ENCODE measurements at regions not wholly inside any gene's neighbourhood (a gene's known extent, or its start where the extent isn't known, plus 50 kb on each side); places are given as distances from the start of the nearest gene placed in this dataset.
A peak's percentile ranks its signal among the peaks of the same experiment; 100 is the strongest.

GRCh38 chr9:126208216-126208758, 118.3 kb upstream of the MVB12B start:
- Mint-ChIP-seq H3K27ac (no peak overlapping the region), H3K9me3 (peaks cover 0 to 1% (median 0%) of the 10 kb centered on the region in 3 donors), H3K27me3 (peaks cover 12% of the 10 kb centered on the region), H3K4me1 (no peaks in the 10 kb centered on the region), H3K36me3 (peaks cover 4% of the 10 kb centered on the region), H3K4me3 (peak overlapping the region in 1 of 4 donors; percentile 6)

GRCh38 chr9:126211441-126212074, 115.1 kb upstream of the MVB12B start:
- Mint-ChIP-seq H3K9me3 (peaks cover 0 to 13% (median 12%) of the 10 kb centered on the region in 3 donors), H3K4me3 (no peak overlapping the region), H3K27me3 (peaks cover 16% of the 10 kb centered on the region), H3K36me3 (peaks cover 6% of the 10 kb centered on the region), H3K4me1 (peaks cover 0 to 2% (median 0%) of the 10 kb centered on the region in 3 donors), H3K27ac (no peak overlapping the region)

DNA sequence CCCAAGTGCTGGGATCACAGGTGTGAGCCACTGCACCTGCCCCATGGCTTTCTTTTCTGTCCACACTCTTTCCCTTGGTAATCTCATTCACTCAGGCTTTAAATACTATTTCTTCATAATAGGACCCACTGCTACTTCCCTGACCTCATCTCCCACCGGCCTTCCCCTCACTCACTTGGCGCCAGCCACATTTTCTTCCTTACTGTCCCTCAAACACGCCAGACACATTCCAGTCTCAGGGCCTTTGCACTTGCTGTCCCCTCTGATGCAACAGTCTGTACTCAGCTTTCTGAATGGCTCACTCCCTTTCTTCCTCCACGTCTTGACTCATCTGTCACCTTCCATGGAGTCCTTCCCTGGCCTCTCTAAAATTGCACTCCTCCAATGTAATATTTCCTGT, 111.1 kb upstream of the MVB12B start:
- Mint-ChIP-seq H3K4me3 (peak overlapping the region in 1 of 4 donors; percentile 67), H3K9me3 (peaks cover 0 to 13% (median 12%) of the 10 kb centered on the region in 3 donors), H3K27me3 (peaks cover 28% of the 10 kb centered on the region), H3K36me3 (peaks cover 4% of the 10 kb centered on the region), H3K4me1 (peaks cover 0 to 6% (median 0%) of the 10 kb centered on the region in 3 donors), H3K27ac (no peak overlapping the region)

- Mint-ChIP-seq H3K9me3 (peaks cover 2 to 19% (median 13%) of the 10 kb centered on the region in 3 donors), H3K36me3 (peaks cover 4% of the 10 kb centered on the region), H3K27me3 (peaks cover 36% of the 10 kb centered on the region), H3K4me3 (no peak overlapping the region), H3K27ac (no peak overlapping the region), H3K4me1 (peaks cover 0 to 6% (median 0%) of the 10 kb centered on the region in 3 donors)
Observed at GRCh38 chr9:126216826-126217225, 109.8 kb upstream of the MVB12B start.

DNA sequence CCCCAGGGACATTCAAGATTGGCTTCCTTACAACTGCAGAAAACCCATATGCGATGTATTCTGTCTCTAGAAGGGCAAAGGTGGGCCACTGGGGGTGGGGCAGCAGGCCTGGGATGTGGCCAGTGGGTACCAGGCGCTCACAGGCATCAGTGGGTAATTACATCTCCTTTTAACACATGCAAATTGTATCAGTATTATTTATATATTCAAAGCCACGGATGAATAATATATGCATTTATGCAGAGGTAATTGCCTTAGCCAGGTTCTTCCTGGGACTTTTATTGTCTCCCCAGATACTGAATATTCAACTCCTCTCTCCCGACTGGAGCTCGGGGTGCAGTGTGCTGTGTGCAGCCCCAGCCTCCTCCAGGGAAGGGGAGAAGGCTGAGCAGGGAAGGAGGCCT, 109.4 kb upstream of the MVB12B start:
- Mint-ChIP-seq H3K27ac (no peak overlapping the region), H3K36me3 (peaks cover 4% of the 10 kb centered on the region), H3K4me1 (peaks cover 0 to 6% (median 0%) of the 10 kb centered on the region in 3 donors), H3K4me3 (no peak overlapping the region), H3K27me3 (peaks cover 40% of the 10 kb centered on the region), H3K9me3 (peaks cover 2 to 19% (median 13%) of the 10 kb centered on the region in 3 donors)

DNA sequence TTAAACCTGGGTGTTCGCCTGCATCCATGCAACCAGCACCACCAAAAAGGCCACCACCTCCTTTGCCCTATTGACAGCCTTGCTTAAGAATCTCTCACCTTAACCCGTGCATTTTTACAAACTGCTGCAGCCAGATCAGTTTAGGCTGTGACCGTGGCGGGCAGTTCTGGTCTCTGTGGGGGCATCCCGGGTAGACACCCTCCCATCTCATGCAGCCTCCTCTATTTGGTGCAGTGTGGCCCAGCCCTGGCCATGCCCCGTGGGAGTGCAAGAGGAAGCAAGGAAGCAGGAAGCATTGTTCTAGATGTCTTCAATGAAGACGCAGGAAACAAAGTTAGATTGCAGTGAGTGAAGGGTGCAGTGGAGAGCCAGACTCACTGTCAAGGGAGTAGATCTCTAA, 108.8 kb upstream of the MVB12B start:
- Mint-ChIP-seq H3K9me3 (peaks cover 2 to 19% (median 13%) of the 10 kb centered on the region in 3 donors), H3K27me3 (peaks cover 42% of the 10 kb centered on the region), H3K4me3 (no peak overlapping the region), H3K4me1 (peaks cover 0 to 6% (median 0%) of the 10 kb centered on the region in 3 donors), H3K27ac (no peak overlapping the region), H3K36me3 (peaks cover 4% of the 10 kb centered on the region)

GRCh38 chr9:126218359-126219125, 108.1 kb upstream of the MVB12B start:
- Mint-ChIP-seq H3K9me3 (peaks cover 2 to 19% (median 13%) of the 10 kb centered on the region in 3 donors), H3K27ac (no peak overlapping the region), H3K36me3 (peaks cover 4% of the 10 kb centered on the region), H3K4me1 (peaks cover 0 to 6% (median 0%) of the 10 kb centered on the region in 3 donors), H3K27me3 (peaks cover 42% of the 10 kb centered on the region), H3K4me3 (no peak overlapping the region)

DNA sequence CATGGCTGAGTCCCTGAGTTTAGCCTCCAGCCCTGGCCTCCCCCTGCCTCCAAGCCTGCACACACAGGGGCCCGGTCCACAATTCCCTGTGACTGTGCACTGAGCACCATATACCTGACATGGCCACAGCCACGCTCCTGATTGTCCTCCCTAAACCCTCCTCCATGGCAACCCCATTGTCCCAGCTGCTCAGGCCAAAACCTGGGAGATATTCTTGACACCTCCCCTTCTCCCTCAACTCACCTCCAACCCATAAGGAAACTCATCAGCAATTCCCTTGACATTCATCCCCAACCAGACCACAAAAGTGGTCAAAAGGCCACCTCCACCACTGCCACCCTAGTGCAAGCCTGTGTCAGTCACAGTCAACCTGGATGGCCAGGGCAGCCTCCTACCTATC, 107.5 kb upstream of the MVB12B start:
- H3K9me3 Mint-ChIP-seq, result peaks cover 2 to 17% (median 10%) of the 10 kb centered on the region in 3 donors
- H3K36me3 Mint-ChIP-seq, result peaks cover 4% of the 10 kb centered on the region
- H3K4me3 Mint-ChIP-seq, result no peak overlapping the region
- H3K4me1 Mint-ChIP-seq, result peaks cover 0 to 6% (median 0%) of the 10 kb centered on the region in 3 donors
- H3K27ac Mint-ChIP-seq, result no peak overlapping the region
- H3K27me3 Mint-ChIP-seq, result peaks cover 48% of the 10 kb centered on the region

- peaks cover 4% of the 10 kb centered on the region for H3K36me3 Mint-ChIP-seq
- H3K27ac Mint-ChIP-seq, result no peak overlapping the region
- H3K9me3 Mint-ChIP-seq, result peaks cover 2 to 14% (median 8%) of the 10 kb centered on the region in 3 donors
- H3K27me3 Mint-ChIP-seq, result peaks cover 52% of the 10 kb centered on the region
- H3K4me3 Mint-ChIP-seq, result no peak overlapping the region
- H3K4me1 Mint-ChIP-seq, result peaks cover 0 to 7% (median 0%) of the 10 kb centered on the region in 3 donors
Observed at GRCh38 chr9:126219648-126220063, 107.0 kb upstream of the MVB12B start.

DNA sequence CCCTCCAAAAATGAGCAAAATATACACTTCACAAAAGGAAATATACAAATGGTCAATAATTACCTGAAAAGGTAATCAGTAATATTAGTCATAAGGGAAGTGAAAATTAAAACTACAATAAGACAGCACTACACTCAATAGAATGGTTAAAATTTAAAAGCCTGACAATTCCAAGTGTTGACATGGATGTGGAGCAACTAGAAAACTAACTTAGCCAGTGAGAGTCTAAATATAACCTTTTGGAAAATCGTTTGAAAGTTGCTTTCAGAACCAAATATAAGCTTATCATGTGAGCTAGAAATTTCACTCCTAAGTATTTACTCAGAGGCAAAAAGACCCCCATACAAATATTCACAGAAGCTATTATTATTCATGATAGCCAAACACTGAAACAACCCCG, 105.1 kb upstream of the MVB12B start:
- H3K9me3 Mint-ChIP-seq, result peaks cover 0 to 7% (median 2%) of the 10 kb centered on the region in 3 donors
- H3K36me3 Mint-ChIP-seq, result peaks cover 2% of the 10 kb centered on the region
- no peak overlapping the region for H3K27ac Mint-ChIP-seq
- no peak overlapping the region for H3K4me3 Mint-ChIP-seq
- peaks cover 55% of the 10 kb centered on the region for H3K27me3 Mint-ChIP-seq
- peaks cover 0 to 5% (median 0%) of the 10 kb centered on the region in 3 donors for H3K4me1 Mint-ChIP-seq

DNA sequence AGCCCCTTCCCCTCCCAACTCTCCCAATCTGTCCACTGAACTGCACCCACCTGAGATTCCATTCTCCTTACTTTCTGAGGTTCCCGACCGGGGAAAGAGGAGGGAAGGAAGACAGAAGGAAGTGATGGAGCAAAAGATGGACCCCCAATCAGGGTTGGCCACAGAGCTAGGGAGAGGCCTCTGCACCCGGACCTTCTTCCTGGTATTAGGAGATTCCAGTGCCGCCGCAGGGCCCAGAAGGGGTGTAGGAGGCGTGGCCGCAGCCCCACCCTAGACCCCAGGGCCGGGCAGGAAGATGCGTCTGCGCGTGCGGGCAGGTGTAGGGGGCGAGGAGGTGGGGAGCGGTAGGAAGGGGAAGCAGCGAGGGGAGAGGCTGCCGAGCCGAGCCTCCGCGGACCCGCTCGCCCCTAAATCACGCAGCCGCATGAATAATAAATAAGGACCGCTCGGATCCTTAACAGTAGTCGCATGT, 104.2 kb upstream of the MVB12B start:
- Mint-ChIP-seq H3K36me3 (peaks cover 2% of the 10 kb centered on the region), H3K27ac (no peak overlapping the region)

GRCh38 chr9:126222835-126223431, 103.7 kb upstream of the MVB12B start:
- peaks cover 56% of the 10 kb centered on the region for H3K27me3 Mint-ChIP-seq
- H3K9me3 Mint-ChIP-seq, result peaks cover 0 to 7% (median 2%) of the 10 kb centered on the region in 3 donors
- H3K27ac Mint-ChIP-seq, result no peak overlapping the region
- H3K4me3 Mint-ChIP-seq, result no peak overlapping the region
- peaks cover 2% of the 10 kb centered on the region for H3K36me3 Mint-ChIP-seq
- peaks cover 0 to 5% (median 0%) of the 10 kb centered on the region in 3 donors for H3K4me1 Mint-ChIP-seq

More for the DNA sequence above, 104.2 kb upstream of the MVB12B start:
- peaks cover 0 to 5% (median 0%) of the 10 kb centered on the region in 3 donors for H3K4me1 Mint-ChIP-seq
- no peak overlapping the region for H3K4me3 Mint-ChIP-seq
- H3K27me3 Mint-ChIP-seq, result peaks cover 61% of the 10 kb centered on the region
- H3K9me3 Mint-ChIP-seq, result peaks cover 0 to 7% (median 2%) of the 10 kb centered on the region in 3 donors

DNA sequence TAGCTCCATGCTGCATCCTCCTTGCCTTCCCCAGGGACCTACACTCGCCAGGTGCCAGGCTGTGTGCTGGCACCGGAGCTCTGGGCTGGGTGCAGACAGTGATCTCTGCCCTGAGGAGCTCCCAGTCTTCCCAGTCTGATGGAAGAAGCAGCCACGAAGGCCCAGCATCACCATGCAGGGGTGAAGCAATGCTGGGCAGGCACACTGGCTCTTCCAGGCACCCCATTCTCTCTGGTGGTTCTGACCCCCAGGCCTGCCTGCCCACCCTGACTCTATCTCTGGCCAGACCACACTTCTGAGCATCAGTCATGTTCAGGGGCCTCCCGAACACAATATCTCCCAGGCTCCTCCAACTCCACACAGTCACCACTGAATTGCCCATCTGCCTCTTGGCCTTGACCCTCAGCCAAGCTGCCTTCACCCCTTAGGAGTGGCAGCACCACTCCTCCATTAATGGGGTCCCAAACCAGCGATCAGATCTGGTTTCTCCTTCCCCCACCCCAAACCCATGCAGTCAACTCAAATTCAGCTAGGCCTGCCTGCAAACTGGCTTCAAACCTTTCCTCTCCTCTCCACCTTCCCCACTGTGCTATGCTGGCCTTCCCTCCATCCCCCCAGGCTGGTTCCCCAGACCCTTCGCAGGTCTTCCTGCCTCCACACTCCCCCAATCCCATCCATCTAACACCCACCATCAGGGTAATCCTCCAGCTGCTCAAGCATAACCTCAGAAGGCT, 102.7 kb upstream of the MVB12B start:
- Mint-ChIP-seq H3K36me3 (peaks cover 2% of the 10 kb centered on the region), H3K9me3 (peaks cover 0 to 7% (median 2%) of the 10 kb centered on the region in 3 donors), H3K4me3 (peak overlapping the region in 1 of 4 donors; percentile 12), H3K27ac (no peak overlapping the region), H3K4me1 (peaks cover 0 to 5% (median 2%) of the 10 kb centered on the region in 3 donors), H3K27me3 (peaks cover 56% of the 10 kb centered on the region)
